GM12878 (cell line): ENCODE measurements at regions not wholly inside any gene's neighbourhood (a gene's known extent, or its start where the extent isn't known, plus 50 kb on each side); places are given as distances from the start of the nearest gene placed in this dataset.

Experiments used
- ATAC-seq: fragments of 200-7000 bp; cut with Tn5 transposase; 3 replicates; pipeline ENCODE4 v1.9.1; 2020; ENCODE audit warnings: mild to moderate bottlenecking, moderate library complexity
- BruUV-seq: library from RNA; stranded (reverse); fragments of 400-500 nt; replicated peaks from 2 replicates; lab custom pipeline; 2021; lab: Mats Ljungman, UMichigan
- CTCF ChIA-PET: fragments of 300-600 bp; sonication (Branson Sonifier 250); formaldehyde crosslinking; extraction: SDS; loops from one replicate; lab custom pipeline; 2021; ENCODE audit warnings: inconsistent platforms; lab: Yijun Ruan, JAX
- POLR2A ChIA-PET: fragments of 350-600 bp; formaldehyde crosslinking; extraction: SDS; loops from one replicate; lab custom pipeline; 2021; ENCODE audit warnings: inconsistent platforms; lab: Charles Lee
- RAD21 ChIA-PET: fragments of 300-600 bp; sonication (Branson Sonifier 250); formaldehyde crosslinking; loops from one replicate; lab custom pipeline; 2023; ENCODE audit warnings: antibody characterized with exemption; ENCODE audit not compliant: unreplicated experiment; lab: Charles Lee
- SMC1A ChIA-PET: fragments of 300-600 bp; sonication (Branson Sonifier 250); formaldehyde crosslinking; loops from one replicate; lab custom pipeline; 2023; ENCODE audit not compliant: unreplicated experiment, uncharacterized antibody; lab: Charles Lee
- DNase-seq: peaks from one replicate; pipeline ENCODE4 v3.0.0-alpha.2; 2011; ENCODE audit warnings: low read depth, low spot score
- FAIRE-seq: peaks from 3 replicates; lab custom pipeline; 2011; peaks lifted over from hg19 to GRCh38; lab: Jason Lieb, UNC
- H2AFZ ChIP-seq: 2 replicates; pipeline ENCODE4 v1.6.0; 2011; ENCODE audit warnings: low read depth, low read length, control low read depth; ENCODE audit not compliant: control insufficient read depth
- H3K27ac ChIP-seq: 2 replicates; pipeline ENCODE4 v1.5.1; 2011; ENCODE audit warnings: control low read depth; ENCODE audit not compliant: control insufficient read depth, insufficient read depth
- H3K27me3 ChIP-seq, 2 experiments: replicated peaks in 1 of 2; 2 replicates each; pipeline versions ENCODE4 v1.6.0 to v1.6.1; 2011; ENCODE audit warnings: low read length in 1 of 2; ENCODE audit not compliant: control insufficient read depth in 2 of 2, insufficient read depth in 2 of 2
- H3K36me3 ChIP-seq, 2 experiments: 2 replicates each; pipeline ENCODE4 v1.5.1; 2011; ENCODE audit warnings: low read length in 1 of 2; ENCODE audit not compliant: control insufficient read depth in 2 of 2, insufficient read depth in 2 of 2
- H3K4me1 ChIP-seq: 2 replicates; pipeline ENCODE4 v1.6.1; 2011; ENCODE audit warnings: mild to moderate bottlenecking, low read length, moderate library complexity, mixed read lengths; ENCODE audit not compliant: control insufficient read depth, insufficient read depth
- H3K4me2 ChIP-seq: 2 replicates; pipeline ENCODE4 v1.6.0; 2011; ENCODE audit warnings: control low read depth; ENCODE audit not compliant: control insufficient read depth, insufficient read depth
- H3K4me3 ChIP-seq: fragments of 200-600 bp; sonication (generic); 2 replicates; pipeline ENCODE4 v1.5.1; 2016
- H3K79me2 ChIP-seq: 2 replicates; pipeline ENCODE4 v1.6.0; 2011; ENCODE audit warnings: low read length; ENCODE audit not compliant: control insufficient read depth, insufficient read depth
- H3K9ac ChIP-seq: 2 replicates; pipeline ENCODE4 v1.8.0; 2011; ENCODE audit warnings: low read length, control low read depth, mixed read lengths; ENCODE audit not compliant: control insufficient read depth, insufficient read depth
- H3K9me3 ChIP-seq: replicated peaks from 3 replicates; pipeline ENCODE4 v1.5.1; 2011; ENCODE audit warnings: mild to moderate bottlenecking, low read length; ENCODE audit not compliant: control insufficient read depth, insufficient read depth
- H4K20me1 ChIP-seq: 2 replicates; pipeline ENCODE4 v1.6.0; 2011; ENCODE audit not compliant: control insufficient read depth, insufficient read depth
- ASH2L ChIP-seq: fragments of 300-600, 200-600 bp; sonication (generic); IDR thresholded peaks from 2 replicates; pipeline ENCODE4 v1.6.1; 2017; ENCODE audit warnings: low read depth, mild to moderate bottlenecking, borderline replicate concordance
- BACH1 ChIP-seq: fragments of 450-650 bp; IDR thresholded peaks from 2 replicates; pipeline ENCODE4 v1.6.1; 2017; ENCODE audit warnings: mild to moderate bottlenecking, borderline replicate concordance
- CHD4 ChIP-seq: fragments of 200-600 bp; sonication (generic); IDR thresholded peaks from 2 replicates; pipeline ENCODE4 v1.6.1; 2016; ENCODE audit warnings: mild to moderate bottlenecking
- HCFC1 ChIP-seq: fragments of 150-350 bp; IDR thresholded peaks from 2 replicates; pipeline ENCODE4 v1.6.1; 2014; ENCODE audit warnings: low read length
- MEF2A ChIP-seq: IDR thresholded peaks from 2 replicates; pipeline ENCODE4 v1.6.1; 2011; ENCODE audit warnings: low read depth, mild to moderate bottlenecking, low read length, moderate library complexity; ENCODE audit not compliant: insufficient read depth
- MYC ChIP-seq: IDR thresholded peaks from 2 replicates; pipeline ENCODE4 v1.6.1; 2011; ENCODE audit warnings: mild to moderate bottlenecking, low read length, moderate library complexity, inconsistent platforms; ENCODE audit not compliant: insufficient read depth, insufficient replicate concordance, insufficient read length, severe bottlenecking
- YBX1 ChIP-seq: fragments of 450-650 bp; IDR thresholded peaks from 2 replicates; pipeline ENCODE4 v1.6.1; 2016; ENCODE audit warnings: antibody characterized with exemption
- ZNF622 ChIP-seq: fragments of 450-650 bp; IDR thresholded peaks from 2 replicates; pipeline ENCODE4 v1.6.1; 2017; ENCODE audit warnings: mild to moderate bottlenecking, inconsistent platforms
- WGBS: methylation state at CpG from one replicate; pipeline ENCODE4 v1.1.6; 2016; ENCODE audit warnings: low lambda C conversion rate; ENCODE audit not compliant: insufficient replicate concordance, insufficient coverage; ENCODE audit errors: missing lambda C conversion rate; 5-methylcytosine and 5-hydroxymethylcytosine counted together
- in situ Hi-C: fragments of 300-500 bp; cut with MboI; formaldehyde crosslinking; loops from 9 replicates; pipeline ENCODE4 v1.14.3; 2018; ENCODE audit warnings: mixed read lengths
- intact Hi-C: fragments of 100-400 bp; cut with micrococcal nuclease; formaldehyde crosslinking; loops from one replicate; pipeline ENCODE4 v1.14.2; 2022; ENCODE audit not compliant: unreplicated experiment
- TF ChIP-seq, protein P1 (sequence below): IDR thresholded peaks from 2 replicates; pipeline ENCODE4 v1.6.1; 2012; ENCODE audit warnings: low read length, inconsistent platforms
- TF ChIP-seq, protein P2 (sequence below): fragments of 450-650 bp; formaldehyde crosslinking; IDR thresholded peaks from 2 replicates; pipeline ENCODE4 v1.4.0; 2022; ENCODE audit warnings: mild to moderate bottlenecking, moderate library complexity

DNA sequence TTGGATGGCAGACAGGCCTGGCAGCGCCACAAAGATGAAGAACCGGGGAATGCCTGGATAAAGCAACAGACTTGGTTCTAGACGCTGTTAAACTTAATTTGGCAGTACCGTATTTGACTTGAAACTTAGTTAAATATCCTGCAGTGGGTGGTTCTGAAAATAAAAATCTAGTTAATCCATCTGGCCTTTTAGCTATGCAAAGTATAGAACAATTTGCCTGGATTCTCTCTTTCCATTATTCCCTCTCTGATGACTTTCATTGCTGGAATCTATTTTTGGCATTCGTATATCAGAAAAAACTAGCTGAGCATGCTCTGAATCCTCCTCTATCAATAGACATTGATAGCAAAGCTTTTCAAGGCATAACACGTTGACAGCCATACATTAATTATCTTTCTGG, 203.6 kb downstream of the MACC1 start:
- no peak overlapping the region for H3K27ac ChIP-seq
- H3K9ac ChIP-seq: no peak overlapping the region
- intact Hi-C loops: no loop called here
- ATAC-seq (no peak), DNase-seq (no peak), FAIRE-seq (no peak)
- WGBS: 12% methylated on average over 6 of the region's 6 CpGs
- peaks cover 3% of the 10 kb centered on the region; the same call in 1 of the 2 replicates for H3K4me1 ChIP-seq
- BruUV-seq: no TSS peak
- no peak overlapping the region for H3K4me2 ChIP-seq
- ChIA-PET CTCF (interaction anchor here (1.0 to 1.2 kb wide), 2 partner anchors 8 to 11 kb away, joined by 3 read pairs; no protein-coding TSS in a partner anchor), RAD21 (no interaction called here), POLR2A (no interaction called here), SMC1A (interaction anchor here (1.0 to 1.1 kb wide), 2 partner anchors 9 to 17 kb away, joined by 4 to 5 read pairs; no protein-coding TSS in a partner anchor)
- TF ChIP-seq MYC (no peak), YBX1 (no peak), CHD4 (no peak), ASH2L (no peak), MEF2A (no peak), ZNF622 (no peak), HCFC1 (no peak), BACH1 (no peak)
- TF ChIP-seq, protein P1, sequence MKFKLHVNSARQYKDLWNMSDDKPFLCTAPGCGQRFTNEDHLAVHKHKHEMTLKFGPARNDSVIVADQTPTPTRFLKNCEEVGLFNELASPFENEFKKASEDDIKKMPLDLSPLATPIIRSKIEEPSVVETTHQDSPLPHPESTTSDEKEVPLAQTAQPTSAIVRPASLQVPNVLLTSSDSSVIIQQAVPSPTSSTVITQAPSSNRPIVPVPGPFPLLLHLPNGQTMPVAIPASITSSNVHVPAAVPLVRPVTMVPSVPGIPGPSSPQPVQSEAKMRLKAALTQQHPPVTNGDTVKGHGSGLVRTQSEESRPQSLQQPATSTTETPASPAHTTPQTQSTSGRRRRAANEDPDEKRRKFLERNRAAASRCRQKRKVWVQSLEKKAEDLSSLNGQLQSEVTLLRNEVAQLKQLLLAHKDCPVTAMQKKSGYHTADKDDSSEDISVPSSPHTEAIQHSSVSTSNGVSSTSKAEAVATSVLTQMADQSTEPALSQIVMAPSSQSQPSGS: no peak
- TF ChIP-seq, protein P2, sequence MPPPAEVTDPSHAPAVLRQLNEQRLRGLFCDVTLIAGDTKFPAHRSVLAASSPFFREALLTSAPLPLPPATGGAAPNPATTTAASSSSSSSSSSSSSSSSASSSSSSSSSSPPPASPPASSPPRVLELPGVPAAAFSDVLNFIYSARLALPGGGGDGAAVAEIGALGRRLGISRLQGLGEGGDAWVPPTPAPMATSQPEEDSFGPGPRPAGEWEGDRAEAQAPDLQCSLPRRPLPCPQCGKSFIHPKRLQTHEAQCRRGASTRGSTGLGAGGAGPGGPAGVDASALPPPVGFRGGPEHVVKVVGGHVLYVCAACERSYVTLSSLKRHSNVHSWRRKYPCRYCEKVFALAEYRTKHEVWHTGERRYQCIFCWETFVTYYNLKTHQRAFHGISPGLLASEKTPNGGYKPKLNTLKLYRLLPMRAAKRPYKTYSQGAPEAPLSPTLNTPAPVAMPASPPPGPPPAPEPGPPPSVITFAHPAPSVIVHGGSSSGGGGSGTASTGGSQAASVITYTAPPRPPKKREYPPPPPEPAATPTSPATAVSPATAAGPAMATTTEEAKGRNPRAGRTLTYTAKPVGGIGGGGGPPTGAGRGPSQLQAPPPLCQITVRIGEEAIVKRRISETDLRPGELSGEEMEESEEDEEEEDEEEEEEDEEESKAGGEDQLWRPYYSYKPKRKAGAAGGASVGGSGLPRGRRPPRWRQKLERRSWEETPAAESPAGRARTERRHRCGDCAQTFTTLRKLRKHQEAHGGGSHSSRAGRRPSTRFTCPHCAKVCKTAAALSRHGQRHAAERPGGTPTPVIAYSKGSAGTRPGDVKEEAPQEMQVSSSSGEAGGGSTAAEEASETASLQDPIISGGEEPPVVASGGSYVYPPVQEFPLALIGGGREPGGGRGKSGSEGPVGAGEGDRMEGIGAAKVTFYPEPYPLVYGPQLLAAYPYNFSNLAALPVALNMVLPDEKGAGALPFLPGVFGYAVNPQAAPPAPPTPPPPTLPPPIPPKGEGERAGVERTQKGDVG (CRISPR knock-in tag): no peak
- no peaks in the 10 kb centered on the region for H3K27me3 ChIP-seq
- H3K9me3 ChIP-seq: no peaks in the 10 kb centered on the region; the same call in 2 of the 3 replicates
- no peaks in the 10 kb centered on the region for H3K79me2 ChIP-seq
- H3K36me3 ChIP-seq: no peaks in the 10 kb centered on the region
- H4K20me1 ChIP-seq: no peaks in the 10 kb centered on the region
- no peak overlapping the region for H2AFZ ChIP-seq
- H3K4me3 ChIP-seq: no peak overlapping the region
- in situ Hi-C loops: no loop called here
